ENCODE measurements at regions not wholly inside any gene's neighbourhood (a gene's known extent, or its start where the extent isn't known, plus 50 kb on each side); places are given as distances from the start of the nearest gene placed in this dataset.

GRCh38 chr2:64338108-64338507 is 115.9 kb upstream of the LGALSL start:
- TF ChIP-seq CTCF (IDR thresholded peaks at IDR 0.05; ENCODE audit: poor library complexity) (no peak), EZH2 (IDR thresholded peaks at IDR 0.05; ENCODE audit: borderline replicate concordance) (no peak), EZH2phosphoT487 (IDR thresholded peaks at IDR 0.05; ENCODE audit: low read depth, severe bottlenecking, unreplicated experiment) (no peak)
